ENCODE measurements at regions not wholly inside any gene's neighbourhood (a gene's known extent, or its start where the extent isn't known, plus 50 kb on each side); places are given as distances from the start of the nearest gene placed in this dataset.

DNA sequence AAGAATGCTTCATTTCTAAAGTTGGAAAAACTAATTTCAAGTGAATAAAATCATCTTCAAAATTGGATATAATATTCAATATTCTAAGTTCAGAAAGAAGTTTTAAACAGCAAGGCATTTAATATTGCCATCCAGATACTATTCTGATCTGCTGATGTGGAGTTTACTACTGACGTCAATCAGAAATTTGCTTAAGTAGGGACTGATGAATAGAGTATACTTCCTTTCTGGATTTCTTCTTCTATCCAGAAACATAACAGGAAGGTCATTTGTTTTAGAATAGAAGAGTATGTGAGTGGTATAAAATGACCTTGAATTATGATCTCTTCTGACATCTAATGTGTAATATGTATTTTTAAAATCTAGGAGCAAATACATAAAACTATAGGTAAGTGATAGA lies 308.1 kb upstream of the ADGRL2 start:
- no peak for TF ChIP-seq CTCF (IDR thresholded peaks at IDR 0.05)
- TF ChIP-seq ZFX (IDR thresholded peaks at IDR 0.05; ENCODE audit: borderline replicate concordance) = no peak
